HEK293T (cell line): ENCODE measurements at regions not wholly inside any gene's neighbourhood (a gene's known extent, or its start where the extent isn't known, plus 50 kb on each side); places are given as distances from the start of the nearest gene placed in this dataset.

Experiments
- BHLHE40 ChIP-seq: fragments of 450-650 bp; IDR thresholded peaks from 2 replicates; pipeline ENCODE4 v1.6.1; 2016; ENCODE audit warnings: mild to moderate bottlenecking, moderate library complexity, borderline replicate concordance
- ELF4 ChIP-seq: fragments of 450-650 bp; IDR thresholded peaks from 2 replicates; pipeline ENCODE4 v1.6.1; 2017; ENCODE audit warnings: antibody characterized with exemption
- FOXK2 ChIP-seq: fragments of 450-650 bp; IDR thresholded peaks from 2 replicates; pipeline ENCODE4 v1.6.1; 2016; ENCODE audit warnings: mild to moderate bottlenecking
- HDGF ChIP-seq: fragments of 450-650 bp; IDR thresholded peaks from 2 replicates; pipeline ENCODE4 v1.6.1; 2017; ENCODE audit warnings: antibody characterized with exemption, borderline replicate concordance
- NFRKB ChIP-seq: fragments of 450-650 bp; IDR thresholded peaks from 2 replicates; pipeline ENCODE4 v1.6.1; 2016; ENCODE audit warnings: mild to moderate bottlenecking, moderate library complexity
- SP1 ChIP-seq: fragments of 450-650 bp; IDR thresholded peaks from 2 replicates; pipeline ENCODE4 v1.6.1; 2017
- SUZ12 ChIP-seq: fragments of 450-650 bp; IDR thresholded peaks from 2 replicates; pipeline ENCODE4 v1.6.1; 2016; ENCODE audit warnings: mild to moderate bottlenecking

GRCh38 chr10:117699436-117700075 lies 157.0 kb downstream of the EMX2 start:
- no peak for TF ChIP-seq ELF4
- no peak for TF ChIP-seq HDGF
- no peak for TF ChIP-seq BHLHE40
- TF ChIP-seq NFRKB, result no peak
- TF ChIP-seq FOXK2, result no peak
- TF ChIP-seq SP1, result no peak
- TF ChIP-seq SUZ12, result no peak
